PFSK-1 (cell line): ENCODE measurements at regions not wholly inside any gene's neighbourhood (a gene's known extent, or its start where the extent isn't known, plus 50 kb on each side); places are given as distances from the start of the nearest gene placed in this dataset.

ENCODE experiments used
- SIN3A ChIP-seq: IDR thresholded peaks from 2 replicates; pipeline ENCODE4 v1.6.1; 2012; ENCODE audit warnings: mild to moderate bottlenecking, low read length, moderate library complexity, borderline replicate concordance; ENCODE audit not compliant: insufficient read depth
- TF ChIP-seq, protein P1 (sequence below), 2 experiments: IDR thresholded peaks; 2 replicates each; pipeline versions ENCODE4 v1.6.1 to v1.8.0; 2011 to 2012; ENCODE audit warnings: low read depth in 2 of 2, low read length in 2 of 2, control low read depth in 1 of 2, inconsistent platforms in 1 of 2, mild to moderate bottlenecking in 1 of 2, moderate library complexity in 1 of 2; ENCODE audit not compliant: insufficient read depth in 1 of 2

- TF ChIP-seq, protein P1, sequence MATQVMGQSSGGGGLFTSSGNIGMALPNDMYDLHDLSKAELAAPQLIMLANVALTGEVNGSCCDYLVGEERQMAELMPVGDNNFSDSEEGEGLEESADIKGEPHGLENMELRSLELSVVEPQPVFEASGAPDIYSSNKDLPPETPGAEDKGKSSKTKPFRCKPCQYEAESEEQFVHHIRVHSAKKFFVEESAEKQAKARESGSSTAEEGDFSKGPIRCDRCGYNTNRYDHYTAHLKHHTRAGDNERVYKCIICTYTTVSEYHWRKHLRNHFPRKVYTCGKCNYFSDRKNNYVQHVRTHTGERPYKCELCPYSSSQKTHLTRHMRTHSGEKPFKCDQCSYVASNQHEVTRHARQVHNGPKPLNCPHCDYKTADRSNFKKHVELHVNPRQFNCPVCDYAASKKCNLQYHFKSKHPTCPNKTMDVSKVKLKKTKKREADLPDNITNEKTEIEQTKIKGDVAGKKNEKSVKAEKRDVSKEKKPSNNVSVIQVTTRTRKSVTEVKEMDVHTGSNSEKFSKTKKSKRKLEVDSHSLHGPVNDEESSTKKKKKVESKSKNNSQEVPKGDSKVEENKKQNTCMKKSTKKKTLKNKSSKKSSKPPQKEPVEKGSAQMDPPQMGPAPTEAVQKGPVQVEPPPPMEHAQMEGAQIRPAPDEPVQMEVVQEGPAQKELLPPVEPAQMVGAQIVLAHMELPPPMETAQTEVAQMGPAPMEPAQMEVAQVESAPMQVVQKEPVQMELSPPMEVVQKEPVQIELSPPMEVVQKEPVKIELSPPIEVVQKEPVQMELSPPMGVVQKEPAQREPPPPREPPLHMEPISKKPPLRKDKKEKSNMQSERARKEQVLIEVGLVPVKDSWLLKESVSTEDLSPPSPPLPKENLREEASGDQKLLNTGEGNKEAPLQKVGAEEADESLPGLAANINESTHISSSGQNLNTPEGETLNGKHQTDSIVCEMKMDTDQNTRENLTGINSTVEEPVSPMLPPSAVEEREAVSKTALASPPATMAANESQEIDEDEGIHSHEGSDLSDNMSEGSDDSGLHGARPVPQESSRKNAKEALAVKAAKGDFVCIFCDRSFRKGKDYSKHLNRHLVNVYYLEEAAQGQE (IDR thresholded peaks at IDR 0.05; ENCODE audit: insufficient read depth in 1 of 2, low read depth in 2 of 2, low read length in 2 of 2): no peak
- TF ChIP-seq SIN3A: no peak
Measured at GRCh38 chr10:106301146-106301545, 863.4 kb downstream of the SORCS1 start.
